OCI-LY3 (cell line): ENCODE measurements at regions not wholly inside any gene's neighbourhood (a gene's known extent, or its start where the extent isn't known, plus 50 kb on each side); places are given as distances from the start of the nearest gene placed in this dataset.

ENCODE experiments used
- H2AFZ ChIP-seq: fragments of 200-600, 300-600 bp; shearing (Covaris generic); 2 replicates; pipeline ENCODE4 v1.6.0; 2014; ENCODE audit warnings: antibody characterized with exemption, low read depth, low read length
- H3K27ac ChIP-seq: fragments of 200-600, 300-600 bp; sonication (generic); 2 replicates; pipeline ENCODE4 v1.5.1; 2014; ENCODE audit warnings: mild to moderate bottlenecking, low read length, moderate library complexity, mixed read lengths
- H3K27me3 ChIP-seq: fragments of 200-600, 300-600 bp; sonication (generic); 2 replicates; pipeline ENCODE4 v1.6.1; 2014; ENCODE audit warnings: low read depth, low read length, mixed read lengths
- H3K36me3 ChIP-seq: fragments of 200-600, 300-600 bp; sonication (generic); replicated peaks from 2 replicates; pipeline ENCODE3; 2014; ENCODE audit warnings: low read depth, low read length, mixed read lengths
- H3K4me1 ChIP-seq: fragments of 300-600, 200-600 bp; sonication (generic); 2 replicates; pipeline ENCODE4 v1.6.1; 2014; ENCODE audit warnings: low read length, mixed read lengths
- H3K4me2 ChIP-seq: fragments of 200-600, 300-600 bp; sonication (generic); 2 replicates; pipeline ENCODE4 v1.6.1; 2014; ENCODE audit warnings: low read length, mixed read lengths
- H3K4me3 ChIP-seq: fragments of 300-600, 200-600 bp; sonication (generic); 2 replicates; pipeline ENCODE4 v1.5.1; 2014; ENCODE audit warnings: antibody characterized with exemption, mild to moderate bottlenecking, low read length, moderate library complexity
- H3K79me2 ChIP-seq: fragments of 300-600, 200-600 bp; shearing (Covaris generic); 2 replicates; pipeline ENCODE4 v1.6.1; 2014; ENCODE audit warnings: mild to moderate bottlenecking, low read length, mixed read lengths
- H3K9ac ChIP-seq: fragments of 300-600, 200-600 bp; shearing (Covaris generic); 2 replicates; pipeline ENCODE4 v1.6.0; 2014; ENCODE audit warnings: mild to moderate bottlenecking, low read length, moderate library complexity
- H3K9me3 ChIP-seq: fragments of 200-600, 300-600 bp; shearing (Covaris generic); 2 replicates; pipeline ENCODE4 v1.6.1; 2014; ENCODE audit warnings: low read length, mixed read lengths; ENCODE audit not compliant: insufficient read depth
- H4K20me1 ChIP-seq: fragments of 200-600, 300-600 bp; sonication (generic); 2 replicates; pipeline ENCODE4 v1.6.1; 2016; ENCODE audit warnings: low read length, mixed read lengths; ENCODE audit not compliant: insufficient read depth
- EZH2phosphoT487 ChIP-seq: fragments of 200-600 bp; shearing (Covaris generic); IDR thresholded peaks from 2 replicates; pipeline ENCODE4 v1.6.1; 2018; ENCODE audit warnings: antibody characterized with exemption, mixed run types, low read depth
- TF ChIP-seq, protein P1 (sequence below): fragments of 200-600, 300-600 bp; sonication (generic); IDR thresholded peaks from 2 replicates; pipeline ENCODE4 v1.5.1; 2014; ENCODE audit warnings: antibody characterized with exemption, low read length, low read depth

DNA sequence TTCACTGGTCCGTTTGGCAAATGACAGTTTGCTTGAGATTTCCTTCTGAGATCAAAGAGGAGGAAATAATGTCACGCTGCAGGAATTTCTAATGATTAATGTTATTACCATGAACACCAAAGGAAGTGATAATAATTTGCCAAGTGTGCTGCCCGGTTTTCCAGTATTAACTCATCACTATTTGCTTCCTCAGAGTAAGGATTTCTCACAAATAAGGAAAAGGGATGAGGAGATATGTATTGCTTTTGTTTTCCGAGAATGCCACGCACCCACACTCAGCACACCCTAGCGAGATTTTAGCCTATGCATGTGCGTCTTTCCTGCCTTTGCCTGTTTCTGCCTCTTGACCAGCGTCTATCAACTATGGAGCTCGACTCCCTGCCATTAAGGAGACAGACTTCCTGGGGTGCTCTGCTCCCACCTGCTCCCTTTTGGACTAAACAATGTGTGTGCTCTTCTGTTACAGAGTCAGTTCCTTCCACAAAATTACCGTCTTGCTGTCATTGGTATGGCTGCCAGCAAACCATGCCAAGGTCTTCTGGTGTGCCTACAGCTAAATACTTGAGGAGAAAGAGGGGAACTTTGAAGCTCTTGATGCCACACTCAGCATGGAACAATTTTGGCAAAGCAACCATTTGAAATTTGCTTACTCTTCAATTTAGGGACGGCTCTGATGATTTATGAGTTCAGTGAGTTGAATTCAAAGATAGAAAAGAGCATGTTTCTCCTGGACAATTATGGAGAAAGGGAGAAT lies 393.1 kb upstream of the ZFP42 start:
- no peaks in the 10 kb centered on the region for H3K4me1 ChIP-seq
- H4K20me1 ChIP-seq, result no peaks in the 10 kb centered on the region
- TF ChIP-seq, protein P1, sequence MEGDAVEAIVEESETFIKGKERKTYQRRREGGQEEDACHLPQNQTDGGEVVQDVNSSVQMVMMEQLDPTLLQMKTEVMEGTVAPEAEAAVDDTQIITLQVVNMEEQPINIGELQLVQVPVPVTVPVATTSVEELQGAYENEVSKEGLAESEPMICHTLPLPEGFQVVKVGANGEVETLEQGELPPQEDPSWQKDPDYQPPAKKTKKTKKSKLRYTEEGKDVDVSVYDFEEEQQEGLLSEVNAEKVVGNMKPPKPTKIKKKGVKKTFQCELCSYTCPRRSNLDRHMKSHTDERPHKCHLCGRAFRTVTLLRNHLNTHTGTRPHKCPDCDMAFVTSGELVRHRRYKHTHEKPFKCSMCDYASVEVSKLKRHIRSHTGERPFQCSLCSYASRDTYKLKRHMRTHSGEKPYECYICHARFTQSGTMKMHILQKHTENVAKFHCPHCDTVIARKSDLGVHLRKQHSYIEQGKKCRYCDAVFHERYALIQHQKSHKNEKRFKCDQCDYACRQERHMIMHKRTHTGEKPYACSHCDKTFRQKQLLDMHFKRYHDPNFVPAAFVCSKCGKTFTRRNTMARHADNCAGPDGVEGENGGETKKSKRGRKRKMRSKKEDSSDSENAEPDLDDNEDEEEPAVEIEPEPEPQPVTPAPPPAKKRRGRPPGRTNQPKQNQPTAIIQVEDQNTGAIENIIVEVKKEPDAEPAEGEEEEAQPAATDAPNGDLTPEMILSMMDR, result no peak
- TF ChIP-seq EZH2phosphoT487, result no peak
- no peak overlapping the region for H3K4me3 ChIP-seq
- H3K27ac ChIP-seq, result no peak overlapping the region
- H3K9me3 ChIP-seq, result no peaks in the 10 kb centered on the region
- no peaks in the 10 kb centered on the region for H3K27me3 ChIP-seq
- H3K9ac ChIP-seq, result no peak overlapping the region
- H2AFZ ChIP-seq, result no peak overlapping the region
- no peaks in the 10 kb centered on the region for H3K79me2 ChIP-seq
- H3K36me3 ChIP-seq, result no peaks in the 10 kb centered on the region
- H3K4me2 ChIP-seq, result no peak overlapping the region

DNA sequence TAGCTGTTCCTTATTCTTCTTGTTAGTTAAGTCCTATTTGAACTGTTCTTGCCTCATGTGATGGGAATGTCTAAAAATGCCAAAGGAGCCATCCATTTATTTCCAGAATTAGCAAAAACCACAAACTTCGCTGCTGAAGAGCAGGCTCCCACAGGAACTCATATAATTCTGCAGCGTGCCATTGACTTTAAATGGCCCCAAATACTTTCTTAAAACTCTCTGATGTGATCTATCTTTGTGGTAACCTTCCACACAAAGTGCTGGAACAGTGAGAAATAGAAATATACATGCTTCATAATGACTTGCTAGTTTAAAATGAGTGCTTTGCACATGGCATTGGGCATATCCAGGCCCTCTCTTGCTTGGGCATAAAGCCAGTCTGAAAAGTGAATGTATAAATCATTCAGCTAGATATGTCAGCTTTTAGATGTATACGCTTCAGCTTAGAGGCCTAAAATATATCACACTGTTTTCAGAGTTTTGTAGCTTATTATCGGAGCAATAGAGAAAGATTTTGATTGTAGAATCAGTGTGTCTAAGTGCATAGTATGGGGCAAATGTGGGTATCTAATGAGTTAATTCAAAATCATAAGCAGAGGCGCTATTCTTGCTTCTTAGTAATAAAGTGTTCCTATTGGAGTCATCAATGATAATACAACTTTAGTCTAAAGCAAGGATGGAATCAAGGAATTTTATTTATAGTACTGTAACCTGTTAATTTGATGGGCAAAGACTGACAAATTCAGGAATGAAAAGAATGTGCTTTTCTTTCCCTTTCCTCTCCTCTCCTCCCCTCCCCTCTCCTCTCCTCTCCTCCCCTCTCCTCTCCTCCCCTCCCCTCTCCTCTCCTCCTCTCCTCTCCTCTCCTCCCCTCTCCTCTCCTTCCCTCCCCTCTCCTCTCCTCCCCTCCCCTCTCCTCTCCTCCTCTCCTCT lies 392.2 kb upstream of the ZFP42 start:
- H3K79me2 ChIP-seq, result no peaks in the 10 kb centered on the region
- no peak overlapping the region for H3K27ac ChIP-seq
- TF ChIP-seq, protein P1, result no peak
- TF ChIP-seq EZH2phosphoT487, result no peak

DNA sequence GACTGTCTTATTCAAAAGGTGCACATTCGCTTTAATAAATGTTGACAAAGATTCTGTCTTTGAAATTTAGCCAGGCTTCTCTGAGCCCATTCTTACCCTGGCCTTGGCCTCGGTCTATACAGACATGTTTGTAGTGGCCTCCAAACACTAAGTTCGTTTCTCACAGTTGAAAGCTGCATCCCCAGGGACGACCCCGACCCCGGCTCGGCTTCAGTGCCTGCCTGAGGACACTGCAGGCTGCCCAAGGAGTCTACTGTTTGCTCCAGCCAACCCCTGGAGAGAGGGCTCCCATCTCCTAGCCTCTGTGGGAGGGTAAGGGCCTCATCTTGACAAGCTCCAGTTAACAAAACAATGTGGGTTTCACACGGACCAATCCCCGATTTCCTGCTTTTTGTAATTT lies 390.6 kb upstream of the ZFP42 start:
- Histone ChIP-seq H3K27ac (no peak overlapping the region), H3K36me3 (no peaks in the 10 kb centered on the region), H3K9ac (no peak overlapping the region), H3K4me3 (no peak overlapping the region), H3K9me3 (no peaks in the 10 kb centered on the region), H3K4me1 (no peaks in the 10 kb centered on the region), H3K4me2 (no peak overlapping the region), H2AFZ (no peak overlapping the region), H3K27me3 (no peaks in the 10 kb centered on the region), H3K79me2 (no peaks in the 10 kb centered on the region), H4K20me1 (no peaks in the 10 kb centered on the region)
- TF ChIP-seq, protein P1, result no peak
- TF ChIP-seq EZH2phosphoT487, result no peak

More for the DNA sequence above, 392.2 kb upstream of the ZFP42 start:
- no peaks in the 10 kb centered on the region for H3K27me3 ChIP-seq
- H3K36me3 ChIP-seq, result no peaks in the 10 kb centered on the region
- H3K4me3 ChIP-seq, result no peak overlapping the region
- no peak overlapping the region for H3K4me2 ChIP-seq
- H3K9me3 ChIP-seq, result no peaks in the 10 kb centered on the region
- H3K4me1 ChIP-seq, result no peaks in the 10 kb centered on the region
- H2AFZ ChIP-seq, result no peak overlapping the region
- no peaks in the 10 kb centered on the region for H4K20me1 ChIP-seq
- no peak overlapping the region for H3K9ac ChIP-seq

DNA sequence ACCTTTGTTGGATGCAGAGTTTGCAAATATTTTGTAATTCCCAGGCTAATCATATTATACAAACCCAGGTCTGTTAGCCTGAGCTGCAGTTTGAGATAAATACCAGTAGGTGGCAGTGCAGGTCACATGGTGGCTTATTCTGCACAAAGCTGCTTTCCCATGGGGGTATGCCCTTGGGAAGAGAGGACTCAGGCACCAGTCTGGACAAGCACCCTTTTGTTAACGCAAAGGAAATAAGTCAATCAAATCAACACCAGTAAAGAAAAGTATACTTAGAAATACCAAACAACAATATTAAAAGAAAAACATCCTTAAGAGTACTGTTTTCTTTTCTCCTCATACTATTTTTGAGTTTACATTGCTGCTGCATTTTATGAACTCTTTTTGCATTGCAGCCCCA lies 389.0 kb upstream of the ZFP42 start:
- H3K27me3 ChIP-seq, result no peaks in the 10 kb centered on the region
- H4K20me1 ChIP-seq, result no peaks in the 10 kb centered on the region
- no peak overlapping the region for H3K27ac ChIP-seq
- H3K9ac ChIP-seq, result no peak overlapping the region
- no peak for TF ChIP-seq EZH2phosphoT487
- TF ChIP-seq, protein P1, result peak; percentile 47
- no peak overlapping the region for H3K4me2 ChIP-seq
- H3K36me3 ChIP-seq, result no peaks in the 10 kb centered on the region
- H3K9me3 ChIP-seq, result no peaks in the 10 kb centered on the region
- no peaks in the 10 kb centered on the region for H3K79me2 ChIP-seq
- no peak overlapping the region for H3K4me3 ChIP-seq
- no peaks in the 10 kb centered on the region for H3K4me1 ChIP-seq
- H2AFZ ChIP-seq, result no peak overlapping the region
